HG02973 (cell line): ENCODE measurements at regions not wholly inside any gene's neighbourhood (a gene's known extent, or its start where the extent isn't known, plus 50 kb on each side); places are given as distances from the start of the nearest gene placed in this dataset.

ENCODE experiments used
- ATAC-seq: cut with Tn5 transposase; IDR thresholded peaks from one replicate; pipeline ENCODE4 v1.9.1; 2021; ENCODE audit warnings: moderate library complexity; ENCODE audit not compliant: unreplicated experiment

GRCh38 chr12:97267594-97268202, 194.9 kb upstream of the RMST start:
- ATAC-seq, result no peak

- ATAC-seq, result no peak
Observed at GRCh38 chr12:97272471-97272870, 190.1 kb upstream of the RMST start.

GRCh38 chr12:97274386-97274785, 188.2 kb upstream of the RMST start:
- no peak for ATAC-seq

- no peak for ATAC-seq
Observed at GRCh38 chr12:97275256-97275655, 187.3 kb upstream of the RMST start.

- no peak for ATAC-seq
Observed at GRCh38 chr12:97275728-97276590, 186.6 kb upstream of the RMST start.

- ATAC-seq, result no peak
Observed at GRCh38 chr12:97276661-97277429, 185.8 kb upstream of the RMST start.

GRCh38 chr12:97283297-97283696, 179.3 kb upstream of the RMST start:
- no peak for ATAC-seq

GRCh38 chr12:97288531-97288930, 174.1 kb upstream of the RMST start:
- ATAC-seq, result no peak

GRCh38 chr12:97292588-97292987, 170.0 kb upstream of the RMST start:
- no peak for ATAC-seq

GRCh38 chr12:97293541-97293940, 169.1 kb upstream of the RMST start:
- no peak for ATAC-seq

- ATAC-seq, result no peak
Observed at GRCh38 chr12:97299847-97300246, 162.8 kb upstream of the RMST start.

GRCh38 chr12:97300431-97300830, 162.2 kb upstream of the RMST start:
- ATAC-seq, result no peak

- no peak for ATAC-seq
Observed at GRCh38 chr12:97300891-97301290, 161.7 kb upstream of the RMST start.

- no peak for ATAC-seq
Observed at GRCh38 chr12:97301576-97301975, 161.0 kb upstream of the RMST start.

GRCh38 chr12:97305651-97306050, 157.0 kb upstream of the RMST start:
- no peak for ATAC-seq

- ATAC-seq, result peak; percentile 85
Observed at GRCh38 chr12:97306147-97306546, 156.5 kb upstream of the RMST start.

- ATAC-seq, result peak; percentile 51
Observed at GRCh38 chr12:97308576-97309198, 153.9 kb upstream of the RMST start.

GRCh38 chr12:97309921-97310320, 152.7 kb upstream of the RMST start:
- ATAC-seq, result no peak

- no peak for ATAC-seq
Observed at GRCh38 chr12:97312570-97313135, 150.0 kb upstream of the RMST start.

GRCh38 chr12:97313471-97314190, 149.0 kb upstream of the RMST start:
- ATAC-seq, result no peak
